ENCODE measurements at regions not wholly inside any gene's neighbourhood (a gene's known extent, or its start where the extent isn't known, plus 50 kb on each side); places are given as distances from the start of the nearest gene placed in this dataset.

DNA sequence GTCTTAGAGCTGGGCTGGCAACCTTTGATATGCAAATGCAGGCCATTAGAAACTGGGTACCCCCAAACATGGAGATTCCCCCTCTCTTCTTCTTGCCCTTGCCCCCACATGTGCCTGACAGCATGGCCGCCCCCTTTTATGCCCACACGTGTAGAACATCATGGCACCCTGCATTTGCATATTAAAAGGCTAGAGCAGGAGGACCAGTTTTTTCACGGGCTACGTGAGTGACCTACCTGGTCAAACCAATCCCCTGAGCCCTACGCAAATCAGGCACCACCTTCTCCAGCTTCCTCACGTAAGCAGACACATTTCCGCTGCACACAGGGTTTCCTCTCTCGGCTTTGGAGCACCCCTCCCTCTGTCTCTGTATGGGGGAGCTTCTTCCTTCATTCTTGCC lies 110.9 kb upstream of the COPS8 start (continued):
- TF ChIP-seq, protein P1, sequence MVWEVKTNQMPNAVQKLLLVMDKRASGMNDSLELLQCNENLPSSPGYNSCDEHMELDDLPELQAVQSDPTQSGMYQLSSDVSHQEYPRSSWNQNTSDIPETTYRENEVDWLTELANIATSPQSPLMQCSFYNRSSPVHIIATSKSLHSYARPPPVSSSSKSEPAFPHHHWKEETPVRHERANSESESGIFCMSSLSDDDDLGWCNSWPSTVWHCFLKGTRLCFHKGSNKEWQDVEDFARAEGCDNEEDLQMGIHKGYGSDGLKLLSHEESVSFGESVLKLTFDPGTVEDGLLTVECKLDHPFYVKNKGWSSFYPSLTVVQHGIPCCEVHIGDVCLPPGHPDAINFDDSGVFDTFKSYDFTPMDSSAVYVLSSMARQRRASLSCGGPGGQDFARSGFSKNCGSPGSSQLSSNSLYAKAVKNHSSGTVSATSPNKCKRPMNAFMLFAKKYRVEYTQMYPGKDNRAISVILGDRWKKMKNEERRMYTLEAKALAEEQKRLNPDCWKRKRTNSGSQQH (CRISPR knock-in tag; IDR thresholded peaks at IDR 0.05; ENCODE audit: low read depth) = no peak
- no peak for TF ChIP-seq ZBED4 (CRISPR knock-in tag; IDR thresholded peaks at IDR 0.05; ENCODE audit: borderline replicate concordance)
- TF ChIP-seq, protein P2, sequence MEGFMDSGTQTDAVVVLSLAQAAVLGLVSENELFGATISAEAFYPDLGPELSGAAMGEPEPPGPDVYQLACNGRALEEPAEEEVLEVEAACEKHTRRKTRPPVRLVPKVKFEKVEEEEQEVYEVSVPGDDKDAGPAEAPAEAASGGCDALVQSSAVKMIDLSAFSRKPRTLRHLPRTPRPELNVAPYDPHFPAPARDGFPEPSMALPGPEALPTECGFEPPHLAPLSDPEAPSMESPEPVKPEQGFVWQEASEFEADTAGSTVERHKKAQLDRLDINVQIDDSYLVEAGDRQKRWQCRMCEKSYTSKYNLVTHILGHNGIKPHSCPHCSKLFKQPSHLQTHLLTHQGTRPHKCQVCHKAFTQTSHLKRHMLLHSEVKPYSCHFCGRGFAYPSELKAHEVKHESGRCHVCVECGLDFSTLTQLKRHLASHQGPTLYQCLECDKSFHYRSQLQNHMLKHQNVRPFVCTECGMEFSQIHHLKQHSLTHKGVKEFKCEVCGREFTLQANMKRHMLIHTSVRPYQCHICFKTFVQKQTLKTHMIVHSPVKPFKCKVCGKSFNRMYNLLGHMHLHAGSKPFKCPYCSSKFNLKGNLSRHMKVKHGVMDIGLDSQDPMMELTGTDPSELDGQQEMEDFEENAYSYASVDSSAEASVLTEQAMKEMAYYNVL (CRISPR knock-in tag; IDR thresholded peaks at IDR 0.05; ENCODE audit: borderline replicate concordance) = no peak

- intact Hi-C loops (cut with micrococcal nuclease; ENCODE audit: unreplicated experiment) = no loop called here
- peaks cover 80% of the 10 kb centered on the region for H3K4me1 ChIP-seq (ENCODE audit: insufficient read depth, low read length)
- FAIRE-seq (no peak), DNase-seq (ENCODE audit: low spot score) (no peak), ATAC-seq (no peak)
- H3K9me3 ChIP-seq (ENCODE audit: low read length) = no peaks in the 10 kb centered on the region
- H4K20me1 ChIP-seq (ENCODE audit: insufficient read depth, low read length) = no peaks in the 10 kb centered on the region
- H3K9ac ChIP-seq (ENCODE audit: insufficient read depth, low read depth, low read length) = no peak overlapping the region
- POLR2A ChIA-PET = no interaction called here
- H3K27me3 ChIP-seq (ENCODE audit: control insufficient read depth in 1 of 2, insufficient read depth in 2 of 2, low read length in 2 of 2) = peaks cover 0 to 6% of the 10 kb centered on the region in 2 experiments; a peak in 2 of 5 replicates
- CTCF ChIA-PET (ENCODE audit: low intra/inter-chr PET ratio, low total read pairs) = no interaction called here
- H3K79me2 ChIP-seq (ENCODE audit: insufficient read depth, low read length) = no peaks in the 10 kb centered on the region
- WGBS (ENCODE audit: low lambda C conversion rate) = 79% methylated on average over 5 of the region's 5 CpGs
- H3K4me3 ChIP-seq (replicated peaks in 1 of 3; ENCODE audit: insufficient read depth in 1 of 3, low read depth in 2 of 3, low read length in 3 of 3) = no peak overlapping the region
- H2AFZ ChIP-seq (ENCODE audit: low read length) = no peak overlapping the region
- BruUV-seq (replicated peaks) = no TSS peak
- in situ Hi-C loops (cut with HindIII; ENCODE audit: extremely low pct_ligation_motif_present, low pct_unique_long_range_greater_than_20kb) = no loop called here
- H3K36me3 ChIP-seq (replicated peaks in 1 of 2; ENCODE audit: control insufficient read depth in 1 of 2, insufficient read depth in 2 of 2, low read length in 2 of 2) = no peaks in the 10 kb centered on the region
- no peak overlapping the region for H3K4me2 ChIP-seq (ENCODE audit: low read depth, low read length)
- no peak overlapping the region for H3K27ac ChIP-seq (ENCODE audit: extremely low read length, insufficient read depth, low read length)
- TF ChIP-seq ZBTB37 (CRISPR knock-in tag; IDR thresholded peaks at IDR 0.05) = no peak
- TF ChIP-seq KDM4B (CRISPR knock-in tag; IDR thresholded peaks at IDR 0.05) = no peak
- TF ChIP-seq ZNF17 (CRISPR knock-in tag; IDR thresholded peaks at IDR 0.05) = no peak
Observed at GRCh38 chr2:236975766-236976165, 109.9 kb upstream of the COPS8 start.

Data from HepG2 (cell line).